Nephron (organoid): ENCODE measurements at regions not wholly inside any gene's neighbourhood (a gene's known extent, or its start where the extent isn't known, plus 50 kb on each side); places are given as distances from the start of the nearest gene placed in this dataset.

ENCODE experiments used
- H3K27ac Mint-ChIP-seq, 3 experiments: 2 replicates each; pipeline ENCODE4 v1.8.0; 2020; ENCODE audit warnings: mixed read lengths in 3 of 3, mild to moderate bottlenecking in 2 of 3, moderate library complexity in 1 of 3
- H3K27me3 Mint-ChIP-seq: 2 replicates; pipeline ENCODE4 v1.8.0; 2021; ENCODE audit warnings: low read depth, mild to moderate bottlenecking, moderate library complexity, mixed read lengths
- H3K36me3 Mint-ChIP-seq: 2 replicates; pipeline ENCODE4 v1.8.0; 2020; ENCODE audit warnings: low read depth, mixed read lengths
- H3K4me1 Mint-ChIP-seq: 2 replicates; pipeline ENCODE4 v1.8.0; 2020; ENCODE audit warnings: mixed read lengths
- H3K4me3 Mint-ChIP-seq, 3 experiments: 2 replicates each; pipeline ENCODE4 v1.8.0; 2020; ENCODE audit warnings: mild to moderate bottlenecking in 3 of 3, mixed read lengths in 3 of 3, moderate library complexity in 2 of 3
- H3K9me3 Mint-ChIP-seq: 2 replicates; pipeline ENCODE4 v1.8.0; 2020; ENCODE audit warnings: mixed read lengths
- CTCF ChIP-seq, 3 experiments: fragments of 200-600 bp; sonication (generic); IDR thresholded peaks; one replicate each; pipeline ENCODE4 v1.5.0; 2021; ENCODE audit warnings: antibody characterized with exemption in 3 of 3; ENCODE audit not compliant: unreplicated experiment in 3 of 3

DNA sequence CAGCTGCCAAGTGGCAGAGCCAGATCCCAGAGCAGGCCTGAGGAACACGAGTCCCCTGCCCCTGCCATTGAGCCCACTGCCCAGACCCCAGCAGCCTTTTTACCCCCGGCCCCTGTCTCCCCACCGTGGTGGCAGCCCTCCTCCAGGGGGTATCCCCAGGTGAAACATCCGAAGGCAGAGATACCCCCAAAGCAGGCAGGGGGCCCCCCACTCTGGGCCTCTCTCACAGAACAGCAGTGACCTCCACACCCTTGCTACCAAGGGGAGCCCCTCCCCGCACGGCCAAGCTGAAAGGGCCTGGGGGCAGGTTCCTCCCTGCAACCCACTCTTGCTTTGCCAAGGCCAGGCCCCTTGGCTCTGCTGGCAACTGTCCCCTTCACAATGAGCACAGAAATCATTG lies 142.2 kb downstream of the ENGASE start:
- Mint-ChIP-seq H3K36me3 (no peaks in the 10 kb centered on the region), H3K4me3 (no peak overlapping the region), H3K27ac (no peak overlapping the region), H3K9me3 (no peaks in the 10 kb centered on the region), H3K4me1 (peaks cover 11% of the 10 kb centered on the region), H3K27me3 (peaks cover 76% of the 10 kb centered on the region)
- TF ChIP-seq CTCF (IDR thresholded peaks at IDR 0.05; ENCODE audit: unreplicated experiment in 3 of 3) = no peak

DNA sequence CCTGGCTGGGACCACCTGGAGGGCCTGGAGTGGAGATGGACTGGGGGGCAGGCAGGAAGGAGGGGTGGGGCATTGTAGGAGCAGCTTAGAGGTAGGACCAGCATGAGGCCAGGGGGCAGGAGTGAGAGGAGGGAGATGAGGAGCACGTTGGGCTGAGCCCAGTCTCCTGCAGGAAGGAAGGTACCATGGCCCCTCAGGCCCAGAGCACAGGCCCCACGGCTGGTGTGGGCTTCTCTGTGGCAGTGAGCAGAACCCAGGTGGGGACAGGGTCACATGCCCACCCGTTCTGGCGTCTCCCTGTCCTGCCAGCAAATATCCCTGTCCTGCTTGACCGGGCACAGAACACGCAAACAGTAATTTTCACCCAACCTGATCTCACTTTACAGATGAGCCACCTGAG lies 141.8 kb downstream of the ENGASE start:
- Mint-ChIP-seq H3K4me1 (peaks cover 11% of the 10 kb centered on the region), H3K36me3 (no peaks in the 10 kb centered on the region), H3K27ac (no peak overlapping the region), H3K27me3 (peaks cover 80% of the 10 kb centered on the region), H3K9me3 (no peaks in the 10 kb centered on the region), H3K4me3 (no peak overlapping the region)
- no peak for TF ChIP-seq CTCF (IDR thresholded peaks at IDR 0.05; ENCODE audit: unreplicated experiment in 3 of 3)

- Mint-ChIP-seq H3K4me3 (no peak overlapping the region), H3K27me3 (peaks cover 75% of the 10 kb centered on the region), H3K4me1 (peaks cover 11% of the 10 kb centered on the region), H3K36me3 (no peaks in the 10 kb centered on the region), H3K27ac (no peak overlapping the region), H3K9me3 (no peaks in the 10 kb centered on the region)
- no peak for TF ChIP-seq CTCF (IDR thresholded peaks at IDR 0.05; ENCODE audit: unreplicated experiment in 3 of 3)
Measured at GRCh38 chr17:79215631-79216030, 141.0 kb downstream of the ENGASE start.

DNA sequence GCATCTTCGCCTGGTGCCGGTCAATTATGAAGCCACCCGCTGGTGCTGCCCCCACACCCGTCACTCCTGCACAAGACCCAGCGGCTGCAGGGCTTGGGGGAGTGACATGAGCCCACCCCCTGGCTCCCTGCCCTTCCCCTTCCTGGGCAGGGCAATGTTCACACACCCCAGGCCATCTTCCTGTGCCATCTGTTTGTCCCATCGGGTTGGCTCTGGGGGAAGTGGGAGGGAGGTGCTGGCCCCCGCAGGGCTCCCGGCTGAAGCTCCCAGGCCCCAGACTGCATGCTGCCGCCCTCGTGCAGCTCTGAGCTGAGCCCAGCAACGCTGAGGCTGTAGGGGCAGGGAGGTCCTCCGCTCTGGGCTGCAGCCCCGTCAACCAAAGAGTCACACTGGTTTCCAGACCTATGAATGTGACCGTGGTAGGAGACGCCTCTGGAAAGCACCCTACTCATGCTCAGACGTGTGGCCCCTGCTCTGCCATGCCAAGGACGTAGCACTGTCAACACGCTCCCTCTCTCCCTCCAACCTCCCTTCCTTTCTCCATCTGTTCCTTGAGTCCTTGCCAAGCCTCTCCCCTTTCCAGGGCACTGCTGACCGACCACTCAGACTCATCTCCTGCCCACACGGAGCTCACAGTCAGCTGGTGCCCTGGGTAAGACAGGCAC lies 140.4 kb downstream of the ENGASE start:
- Mint-ChIP-seq H3K36me3 (no peaks in the 10 kb centered on the region), H3K4me3 (no peak overlapping the region)

GRCh38 chr17:79214459-79214858 lies 139.8 kb downstream of the ENGASE start:
- Mint-ChIP-seq H3K27ac (no peak overlapping the region), H3K9me3 (no peaks in the 10 kb centered on the region), H3K4me3 (no peak overlapping the region), H3K4me1 (peaks cover 5% of the 10 kb centered on the region), H3K36me3 (no peaks in the 10 kb centered on the region), H3K27me3 (peaks cover 76% of the 10 kb centered on the region)
- no peak for TF ChIP-seq CTCF (IDR thresholded peaks at IDR 0.05; ENCODE audit: unreplicated experiment in 3 of 3)

More for the DNA sequence above, 140.4 kb downstream of the ENGASE start:
- Mint-ChIP-seq H3K27ac (no peak overlapping the region), H3K4me1 (peaks cover 6% of the 10 kb centered on the region), H3K27me3 (peaks cover 75% of the 10 kb centered on the region), H3K9me3 (no peaks in the 10 kb centered on the region)
- TF ChIP-seq CTCF (IDR thresholded peaks at IDR 0.05; ENCODE audit: unreplicated experiment in 3 of 3) = no peak

GRCh38 chr17:79213305-79213704 lies 138.7 kb downstream of the ENGASE start:
- Mint-ChIP-seq H3K36me3 (no peaks in the 10 kb centered on the region), H3K4me3 (no peak overlapping the region), H3K4me1 (peaks cover 5% of the 10 kb centered on the region), H3K27me3 (peaks cover 76% of the 10 kb centered on the region), H3K27ac (no peak overlapping the region), H3K9me3 (no peaks in the 10 kb centered on the region)
- no peak for TF ChIP-seq CTCF (IDR thresholded peaks at IDR 0.05; ENCODE audit: unreplicated experiment in 3 of 3)
